NCI-H1048 (cell line): ENCODE measurements at regions not wholly inside any gene's neighbourhood (a gene's known extent, or its start where the extent isn't known, plus 50 kb on each side); places are given as distances from the start of the nearest gene placed in this dataset.

Experiments used
- DNase-seq: peaks from one replicate; lab custom pipeline; 2025; lab: John Stamatoyannopoulos, UW

- DNase-seq = no peak
These were observed 371.8 kb upstream of the PRICKLE1 start for GRCh38 chr12:42961395-42961794.

- no peak for DNase-seq
These were observed 370.6 kb upstream of the PRICKLE1 start for GRCh38 chr12:42960087-42960527.

GRCh38 chr12:42958291-42958674 is 368.7 kb upstream of the PRICKLE1 start:
- no peak for DNase-seq

GRCh38 chr12:42957561-42958290 is 368.2 kb upstream of the PRICKLE1 start:
- no peak for DNase-seq

GRCh38 chr12:42957136-42957535 is 367.6 kb upstream of the PRICKLE1 start:
- no peak for DNase-seq

- DNase-seq = no peak
These were observed 363.5 kb upstream of the PRICKLE1 start for GRCh38 chr12:42953021-42953420.

- DNase-seq = no peak
These were observed 357.4 kb upstream of the PRICKLE1 start for GRCh38 chr12:42946871-42947381.

GRCh38 chr12:42945927-42946326 is 356.4 kb upstream of the PRICKLE1 start:
- DNase-seq = no peak

GRCh38 chr12:42944516-42944915 is 355.0 kb upstream of the PRICKLE1 start:
- DNase-seq = no peak

- no peak for DNase-seq
These were observed 347.4 kb upstream of the PRICKLE1 start for GRCh38 chr12:42936991-42937390.

GRCh38 chr12:42936260-42936659 is 346.7 kb upstream of the PRICKLE1 start:
- DNase-seq = no peak

- DNase-seq = no peak
These were observed 346.2 kb upstream of the PRICKLE1 start for GRCh38 chr12:42935756-42936155.

GRCh38 chr12:42935090-42935489 is 345.5 kb upstream of the PRICKLE1 start:
- no peak for DNase-seq

GRCh38 chr12:42933461-42934081 is 344.0 kb upstream of the PRICKLE1 start:
- DNase-seq = no peak

GRCh38 chr12:42932936-42933335 is 343.4 kb upstream of the PRICKLE1 start:
- no peak for DNase-seq

GRCh38 chr12:42926232-42926631 is 336.7 kb upstream of the PRICKLE1 start:
- DNase-seq = no peak

GRCh38 chr12:42924482-42924881 is 334.9 kb upstream of the PRICKLE1 start:
- DNase-seq = no peak

GRCh38 chr12:42923583-42923982 is 334.0 kb upstream of the PRICKLE1 start:
- no peak for DNase-seq

- no peak for DNase-seq
These were observed 333.6 kb upstream of the PRICKLE1 start for GRCh38 chr12:42923156-42923555.

GRCh38 chr12:42922505-42922850 is 332.9 kb upstream of the PRICKLE1 start:
- no peak for DNase-seq

- DNase-seq = no peak
These were observed 332.4 kb upstream of the PRICKLE1 start for GRCh38 chr12:42921741-42922504.

- no peak for DNase-seq
These were observed 330.1 kb upstream of the PRICKLE1 start for GRCh38 chr12:42919691-42920090.

- no peak for DNase-seq
These were observed 328.9 kb upstream of the PRICKLE1 start for GRCh38 chr12:42918443-42918842.
